HL-60 (cell line): ENCODE measurements at regions not wholly inside any gene's neighbourhood (a gene's known extent, or its start where the extent isn't known, plus 50 kb on each side); places are given as distances from the start of the nearest gene placed in this dataset.

Experiments used
- GABPA ChIP-seq: IDR thresholded peaks from 2 replicates; pipeline ENCODE4 v1.6.1; 2012; ENCODE audit warnings: low read depth
- POLR2AphosphoS5 ChIP-seq: IDR thresholded peaks from 2 replicates; pipeline ENCODE4 v1.6.1; 2012; ENCODE audit warnings: low read depth
- TF ChIP-seq, protein P1 (sequence below): IDR thresholded peaks from one replicate; pipeline ENCODE4 v1.5.1; 2011; ENCODE audit warnings: low read length, control low read depth, inconsistent platforms; ENCODE audit not compliant: insufficient read depth
- TF ChIP-seq, protein P2 (sequence below): IDR thresholded peaks from 2 replicates; pipeline ENCODE4 v1.6.1; 2012; ENCODE audit warnings: low read depth; ENCODE audit not compliant: insufficient replicate concordance

GRCh38 chr9:88813638-88814209, 177.5 kb upstream of the S1PR3 start:
- TF ChIP-seq, protein P1, sequence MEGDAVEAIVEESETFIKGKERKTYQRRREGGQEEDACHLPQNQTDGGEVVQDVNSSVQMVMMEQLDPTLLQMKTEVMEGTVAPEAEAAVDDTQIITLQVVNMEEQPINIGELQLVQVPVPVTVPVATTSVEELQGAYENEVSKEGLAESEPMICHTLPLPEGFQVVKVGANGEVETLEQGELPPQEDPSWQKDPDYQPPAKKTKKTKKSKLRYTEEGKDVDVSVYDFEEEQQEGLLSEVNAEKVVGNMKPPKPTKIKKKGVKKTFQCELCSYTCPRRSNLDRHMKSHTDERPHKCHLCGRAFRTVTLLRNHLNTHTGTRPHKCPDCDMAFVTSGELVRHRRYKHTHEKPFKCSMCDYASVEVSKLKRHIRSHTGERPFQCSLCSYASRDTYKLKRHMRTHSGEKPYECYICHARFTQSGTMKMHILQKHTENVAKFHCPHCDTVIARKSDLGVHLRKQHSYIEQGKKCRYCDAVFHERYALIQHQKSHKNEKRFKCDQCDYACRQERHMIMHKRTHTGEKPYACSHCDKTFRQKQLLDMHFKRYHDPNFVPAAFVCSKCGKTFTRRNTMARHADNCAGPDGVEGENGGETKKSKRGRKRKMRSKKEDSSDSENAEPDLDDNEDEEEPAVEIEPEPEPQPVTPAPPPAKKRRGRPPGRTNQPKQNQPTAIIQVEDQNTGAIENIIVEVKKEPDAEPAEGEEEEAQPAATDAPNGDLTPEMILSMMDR, result no peak
- TF ChIP-seq GABPA (no peak), POLR2AphosphoS5 (no peak)
- TF ChIP-seq, protein P2, sequence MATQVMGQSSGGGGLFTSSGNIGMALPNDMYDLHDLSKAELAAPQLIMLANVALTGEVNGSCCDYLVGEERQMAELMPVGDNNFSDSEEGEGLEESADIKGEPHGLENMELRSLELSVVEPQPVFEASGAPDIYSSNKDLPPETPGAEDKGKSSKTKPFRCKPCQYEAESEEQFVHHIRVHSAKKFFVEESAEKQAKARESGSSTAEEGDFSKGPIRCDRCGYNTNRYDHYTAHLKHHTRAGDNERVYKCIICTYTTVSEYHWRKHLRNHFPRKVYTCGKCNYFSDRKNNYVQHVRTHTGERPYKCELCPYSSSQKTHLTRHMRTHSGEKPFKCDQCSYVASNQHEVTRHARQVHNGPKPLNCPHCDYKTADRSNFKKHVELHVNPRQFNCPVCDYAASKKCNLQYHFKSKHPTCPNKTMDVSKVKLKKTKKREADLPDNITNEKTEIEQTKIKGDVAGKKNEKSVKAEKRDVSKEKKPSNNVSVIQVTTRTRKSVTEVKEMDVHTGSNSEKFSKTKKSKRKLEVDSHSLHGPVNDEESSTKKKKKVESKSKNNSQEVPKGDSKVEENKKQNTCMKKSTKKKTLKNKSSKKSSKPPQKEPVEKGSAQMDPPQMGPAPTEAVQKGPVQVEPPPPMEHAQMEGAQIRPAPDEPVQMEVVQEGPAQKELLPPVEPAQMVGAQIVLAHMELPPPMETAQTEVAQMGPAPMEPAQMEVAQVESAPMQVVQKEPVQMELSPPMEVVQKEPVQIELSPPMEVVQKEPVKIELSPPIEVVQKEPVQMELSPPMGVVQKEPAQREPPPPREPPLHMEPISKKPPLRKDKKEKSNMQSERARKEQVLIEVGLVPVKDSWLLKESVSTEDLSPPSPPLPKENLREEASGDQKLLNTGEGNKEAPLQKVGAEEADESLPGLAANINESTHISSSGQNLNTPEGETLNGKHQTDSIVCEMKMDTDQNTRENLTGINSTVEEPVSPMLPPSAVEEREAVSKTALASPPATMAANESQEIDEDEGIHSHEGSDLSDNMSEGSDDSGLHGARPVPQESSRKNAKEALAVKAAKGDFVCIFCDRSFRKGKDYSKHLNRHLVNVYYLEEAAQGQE, result no peak
